ENCODE measurements at regions not wholly inside any gene's neighbourhood (a gene's known extent, or its start where the extent isn't known, plus 50 kb on each side); places are given as distances from the start of the nearest gene placed in this dataset.

DNA sequence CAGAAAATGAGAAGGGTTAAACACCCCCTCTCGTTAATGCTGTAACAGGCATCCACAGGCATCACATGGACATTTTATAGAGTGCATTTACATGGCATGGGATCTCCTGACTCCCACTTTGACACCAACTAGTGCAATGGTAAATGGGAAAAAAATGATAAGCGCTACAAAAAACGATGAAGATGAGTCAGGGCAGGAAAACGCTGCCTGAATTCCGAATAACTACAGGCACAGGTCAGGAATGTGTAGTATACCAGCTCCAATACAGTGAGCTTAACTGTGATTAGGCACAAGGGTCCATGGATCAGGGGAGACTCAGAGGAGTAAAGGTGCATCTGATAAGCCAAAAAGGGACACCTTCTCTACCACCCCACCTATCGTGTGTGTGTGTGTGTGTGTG, 223.6 kb downstream of the FOXO1 start:
- no peak for DNase-seq

GRCh38 chr13:40444241-40444640, 222.2 kb downstream of the FOXO1 start:
- H3K36me3 ChIP-seq (replicated peaks; ENCODE audit: control insufficient read depth, insufficient read depth, low read length): no peaks in the 10 kb centered on the region
- DNase-seq: no peak
- H3K27me3 ChIP-seq (ENCODE audit: control insufficient read depth, insufficient read depth, low read length): no peaks in the 10 kb centered on the region
- H3K4me3 ChIP-seq (ENCODE audit: insufficient read depth, low read depth, low read length): no peak overlapping the region

More for the DNA sequence above, 223.6 kb downstream of the FOXO1 start:
- Histone ChIP-seq H3K27me3 (ENCODE audit: control insufficient read depth, insufficient read depth, low read length) (no peaks in the 10 kb centered on the region), H3K36me3 (replicated peaks; ENCODE audit: control insufficient read depth, insufficient read depth, low read length) (no peaks in the 10 kb centered on the region), H3K4me3 (ENCODE audit: insufficient read depth, low read depth, low read length) (no peak overlapping the region)

DNA sequence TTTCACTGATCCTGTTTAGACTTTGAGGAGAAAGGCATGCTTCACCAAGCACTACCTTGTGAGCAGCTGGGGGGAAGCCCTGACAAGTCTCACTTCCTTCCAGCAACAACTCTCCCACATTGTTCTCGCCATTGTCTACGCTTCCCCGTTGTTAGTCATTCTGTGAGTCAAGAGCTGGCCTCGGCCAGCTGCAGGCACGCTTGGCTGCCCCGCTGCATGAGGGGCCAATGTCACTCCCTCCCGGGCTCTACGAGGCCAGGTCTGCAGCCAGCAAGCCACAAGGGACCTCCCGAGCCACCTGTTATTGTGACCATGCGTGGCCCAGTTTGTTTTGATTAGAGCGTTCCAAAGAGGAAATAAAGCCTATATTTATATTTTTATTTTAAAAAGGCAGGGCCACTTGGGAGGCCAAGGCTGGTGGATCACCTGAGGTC, 220.9 kb downstream of the FOXO1 start:
- no peak for DNase-seq
- no peaks in the 10 kb centered on the region for H3K36me3 ChIP-seq (replicated peaks; ENCODE audit: control insufficient read depth, insufficient read depth, low read length)
- H3K27me3 ChIP-seq (ENCODE audit: control insufficient read depth, insufficient read depth, low read length): no peaks in the 10 kb centered on the region
- H3K4me3 ChIP-seq (ENCODE audit: insufficient read depth, low read depth, low read length): no peak overlapping the region

- H3K36me3 ChIP-seq (replicated peaks; ENCODE audit: control insufficient read depth, insufficient read depth, low read length): no peaks in the 10 kb centered on the region
- no peaks in the 10 kb centered on the region for H3K27me3 ChIP-seq (ENCODE audit: control insufficient read depth, insufficient read depth, low read length)
- H3K4me3 ChIP-seq (ENCODE audit: insufficient read depth, low read depth, low read length): no peak overlapping the region
- DNase-seq: no peak
Observed at GRCh38 chr13:40446365-40446764, 220.1 kb downstream of the FOXO1 start.

- DNase-seq: no peak
- Histone ChIP-seq H3K36me3 (replicated peaks; ENCODE audit: control insufficient read depth, insufficient read depth, low read length) (no peaks in the 10 kb centered on the region), H3K27me3 (ENCODE audit: control insufficient read depth, insufficient read depth, low read length) (no peaks in the 10 kb centered on the region), H3K4me3 (ENCODE audit: insufficient read depth, low read depth, low read length) (no peak overlapping the region)
Observed at GRCh38 chr13:40447857-40448256, 218.6 kb downstream of the FOXO1 start.

DNA sequence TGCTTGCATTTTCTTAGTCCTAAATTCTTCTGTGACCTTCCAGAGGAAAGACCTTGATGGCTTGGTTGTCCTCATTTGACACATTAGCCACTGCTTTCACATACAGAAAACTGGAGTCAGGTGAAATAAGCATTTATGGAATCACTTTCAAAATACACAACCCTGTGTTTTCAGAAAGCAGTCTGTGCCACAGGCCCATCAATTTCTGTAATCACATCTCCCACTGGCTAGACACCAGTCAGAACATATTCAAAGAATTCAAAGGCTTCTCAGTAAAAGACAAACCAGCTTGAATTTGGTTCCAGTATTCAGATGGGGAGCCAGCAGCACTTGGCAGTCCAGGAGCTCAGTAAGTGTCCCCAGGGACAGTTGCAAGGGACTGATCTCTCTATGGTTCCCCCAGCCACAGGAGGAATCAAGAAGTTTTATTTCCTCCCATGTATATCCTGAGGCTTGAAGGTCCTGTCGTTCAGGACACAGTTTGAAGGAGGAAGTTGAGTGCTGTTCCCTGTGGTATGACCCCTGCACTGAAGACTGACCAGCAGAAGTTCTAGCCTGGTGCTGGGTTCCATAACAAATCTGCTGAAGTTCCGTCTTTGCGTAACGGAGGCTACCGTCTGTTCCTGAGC, 214.3 kb downstream of the FOXO1 start:
- no peak for DNase-seq
- Histone ChIP-seq H3K36me3 (replicated peaks; ENCODE audit: control insufficient read depth, insufficient read depth, low read length) (no peaks in the 10 kb centered on the region), H3K4me3 (ENCODE audit: insufficient read depth, low read depth, low read length) (no peak overlapping the region), H3K27me3 (ENCODE audit: control insufficient read depth, insufficient read depth, low read length) (no peaks in the 10 kb centered on the region)

- no peak for DNase-seq
- Histone ChIP-seq H3K4me3 (ENCODE audit: insufficient read depth, low read depth, low read length) (no peak overlapping the region), H3K36me3 (replicated peaks; ENCODE audit: control insufficient read depth, insufficient read depth, low read length) (no peaks in the 10 kb centered on the region), H3K27me3 (ENCODE audit: control insufficient read depth, insufficient read depth, low read length) (no peaks in the 10 kb centered on the region)
Observed at GRCh38 chr13:40452741-40453334, 213.6 kb downstream of the FOXO1 start.

DNA sequence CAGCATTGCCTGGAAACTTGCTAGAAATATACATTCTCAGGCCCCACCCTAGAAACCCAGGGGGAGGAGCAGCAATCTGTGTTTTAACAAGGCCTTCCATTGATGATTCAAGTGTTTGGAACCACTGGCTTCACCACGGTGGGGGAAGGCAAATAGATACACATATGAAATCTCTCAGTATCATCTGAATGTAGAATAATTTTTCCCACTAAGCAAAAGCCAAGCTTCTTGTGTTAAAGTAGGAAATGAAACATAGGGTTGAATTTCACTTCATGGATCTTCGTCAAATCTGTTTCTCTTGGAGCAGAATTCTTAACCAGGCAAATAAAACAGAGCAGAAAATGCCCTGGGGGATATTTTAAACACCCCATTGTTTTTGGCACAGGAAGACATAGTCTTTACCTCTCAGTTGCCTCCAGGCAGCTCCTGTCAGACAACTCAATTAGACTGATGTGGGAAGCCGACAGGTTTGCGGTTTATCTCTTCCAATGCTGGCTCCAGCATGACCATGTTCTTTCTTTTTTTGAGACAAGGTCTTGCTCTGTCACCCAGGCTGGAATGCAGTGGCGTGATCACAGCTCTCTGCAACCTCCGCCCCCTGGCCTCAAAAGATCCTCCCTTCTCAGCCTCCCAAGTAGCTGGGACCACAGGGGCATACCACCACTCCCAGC, 213.0 kb downstream of the FOXO1 start:
- Histone ChIP-seq H3K36me3 (replicated peaks; ENCODE audit: control insufficient read depth, insufficient read depth, low read length) (no peaks in the 10 kb centered on the region), H3K27me3 (ENCODE audit: control insufficient read depth, insufficient read depth, low read length) (no peaks in the 10 kb centered on the region), H3K4me3 (ENCODE audit: insufficient read depth, low read depth, low read length) (no peak overlapping the region)
- DNase-seq: no peak

DNA sequence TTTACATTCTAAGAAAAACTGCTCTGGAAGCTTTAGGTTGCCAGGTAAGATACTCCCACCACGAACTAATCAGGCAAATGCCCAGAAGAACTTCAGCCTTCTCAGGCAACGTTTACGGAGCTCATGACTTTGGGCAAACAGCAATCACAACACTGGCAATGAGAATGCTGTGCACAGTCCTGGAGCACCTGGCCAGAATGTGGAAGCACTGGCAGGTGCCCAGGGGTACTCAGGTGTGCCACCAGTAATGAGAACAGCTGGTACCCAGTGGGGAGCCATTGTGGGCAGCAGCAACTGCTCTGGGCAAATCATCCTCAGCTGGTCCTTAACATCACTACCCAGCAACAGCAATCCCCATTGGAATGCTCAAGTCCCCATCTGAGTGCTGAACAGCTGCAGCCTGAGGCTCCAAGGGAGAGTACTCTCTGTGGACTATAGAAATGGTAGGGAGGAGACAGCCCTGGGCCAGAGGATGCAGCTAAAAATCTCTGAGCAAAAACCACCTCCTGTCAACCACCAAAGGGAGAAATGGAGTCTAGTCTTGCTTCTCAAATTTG, 210.0 kb downstream of the FOXO1 start:
- no peaks in the 10 kb centered on the region for H3K27me3 ChIP-seq (ENCODE audit: control insufficient read depth, insufficient read depth, low read length)
- no peak overlapping the region for H3K4me3 ChIP-seq (ENCODE audit: insufficient read depth, low read depth, low read length)
- DNase-seq: no peak
- no peaks in the 10 kb centered on the region for H3K36me3 ChIP-seq (replicated peaks; ENCODE audit: control insufficient read depth, insufficient read depth, low read length)

DNA sequence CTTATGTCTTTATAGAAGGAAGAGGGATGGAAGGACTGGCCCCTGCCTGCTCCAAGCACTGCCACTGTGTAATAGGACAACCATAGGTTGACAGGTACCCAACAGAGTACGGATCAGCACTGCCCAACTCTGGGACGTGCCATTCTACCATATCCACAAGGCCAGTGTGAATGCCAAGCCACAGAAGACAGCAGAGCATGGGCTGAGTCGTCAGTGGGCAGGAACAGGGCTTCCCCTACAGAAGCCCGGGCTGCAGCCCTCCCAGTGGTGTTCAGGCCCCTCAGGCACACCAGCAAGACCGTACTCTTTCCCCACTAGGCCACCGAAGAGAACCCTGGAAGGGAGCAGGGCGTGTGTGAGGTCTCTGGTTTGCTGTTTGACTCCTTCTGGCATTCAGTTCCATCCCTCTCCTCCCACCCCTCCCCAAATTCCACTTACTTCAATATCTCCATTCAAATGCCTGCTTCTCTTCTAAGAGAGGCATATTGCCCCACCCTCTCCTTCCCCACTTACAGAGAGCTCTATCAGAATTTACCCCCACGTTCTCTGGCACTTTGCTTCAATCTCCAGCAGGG, 209.4 kb downstream of the FOXO1 start:
- Histone ChIP-seq H3K36me3 (replicated peaks; ENCODE audit: control insufficient read depth, insufficient read depth, low read length) (no peaks in the 10 kb centered on the region), H3K27me3 (ENCODE audit: control insufficient read depth, insufficient read depth, low read length) (no peaks in the 10 kb centered on the region), H3K4me3 (ENCODE audit: insufficient read depth, low read depth, low read length) (no peak overlapping the region)
- no peak for DNase-seq

- no peak overlapping the region for H3K4me3 ChIP-seq (ENCODE audit: insufficient read depth, low read depth, low read length)
- H3K36me3 ChIP-seq (replicated peaks; ENCODE audit: control insufficient read depth, insufficient read depth, low read length): no peaks in the 10 kb centered on the region
- no peaks in the 10 kb centered on the region for H3K27me3 ChIP-seq (ENCODE audit: control insufficient read depth, insufficient read depth, low read length)
- no peak for DNase-seq
Observed at GRCh38 chr13:40457929-40458719, 208.3 kb downstream of the FOXO1 start.

GRCh38 chr13:40458720-40458990, 207.8 kb downstream of the FOXO1 start:
- Histone ChIP-seq H3K36me3 (replicated peaks; ENCODE audit: control insufficient read depth, insufficient read depth, low read length) (no peaks in the 10 kb centered on the region), H3K27me3 (ENCODE audit: control insufficient read depth, insufficient read depth, low read length) (no peaks in the 10 kb centered on the region), H3K4me3 (ENCODE audit: insufficient read depth, low read depth, low read length) (no peak overlapping the region)
- DNase-seq: no peak

DNA sequence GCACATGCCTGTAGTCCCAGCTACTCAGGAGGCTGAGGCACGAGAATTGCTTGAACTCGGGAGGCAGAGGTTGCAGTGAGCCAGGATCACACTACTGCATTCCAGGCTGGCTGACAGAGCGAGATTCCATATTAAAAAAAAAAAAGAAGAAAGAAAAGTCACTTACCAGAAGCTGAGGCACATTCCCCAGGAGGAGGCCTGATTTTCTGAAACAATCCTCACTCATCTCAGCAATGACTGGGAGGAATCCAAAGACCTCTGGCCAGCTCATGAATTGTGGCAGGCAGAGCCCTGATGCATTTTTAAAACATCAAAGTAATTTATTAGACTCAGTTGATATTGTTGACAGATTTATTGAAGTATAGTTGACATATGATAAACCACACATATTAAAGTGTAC, 206.3 kb downstream of the FOXO1 start:
- DNase-seq: no peak
- H3K27me3 ChIP-seq (ENCODE audit: control insufficient read depth, insufficient read depth, low read length): no peaks in the 10 kb centered on the region
- H3K4me3 ChIP-seq (ENCODE audit: insufficient read depth, low read depth, low read length): no peak overlapping the region
- H3K36me3 ChIP-seq (replicated peaks; ENCODE audit: control insufficient read depth, insufficient read depth, low read length): no peaks in the 10 kb centered on the region

- no peak overlapping the region for H3K4me3 ChIP-seq (ENCODE audit: insufficient read depth, low read depth, low read length)
- DNase-seq: no peak
- H3K36me3 ChIP-seq (replicated peaks; ENCODE audit: control insufficient read depth, insufficient read depth, low read length): no peaks in the 10 kb centered on the region
- H3K27me3 ChIP-seq (ENCODE audit: control insufficient read depth, insufficient read depth, low read length): no peaks in the 10 kb centered on the region
Observed at GRCh38 chr13:40464337-40465014, 202.0 kb downstream of the FOXO1 start.
